Effector memory CD4-positive, alpha-beta T cell (primary cell): ENCODE measurements at regions not wholly inside any gene's neighbourhood (a gene's known extent, or its start where the extent isn't known, plus 50 kb on each side); places are given as distances from the start of the nearest gene placed in this dataset.
"Not testable (repeated sequence)": the region's sequence is repeated elsewhere in the genome, so short reads cannot be mapped to it uniquely, and the experiment has no call there.

ENCODE experiments used
- DNase-seq, 3 donors: peaks; one replicate each; pipeline ENCODE4 v3.0.0-alpha.2; 2020
- H3K27ac ChIP-seq: 2 replicates; pipeline ENCODE4 v1.7.0; 2013; ENCODE audit warnings: mild to moderate bottlenecking, low read length, moderate library complexity; ENCODE audit not compliant: insufficient read depth, poor library complexity, severe bottlenecking
- H3K27me3 ChIP-seq: replicated peaks from 2 replicates; pipeline ENCODE4 v1.7.0; 2013; ENCODE audit warnings: mild to moderate bottlenecking, low read length; ENCODE audit not compliant: insufficient read depth, control insufficient read depth, poor library complexity, severe bottlenecking
- H3K36me3 ChIP-seq: 2 replicates; pipeline ENCODE4 v1.7.0; 2013; ENCODE audit warnings: mild to moderate bottlenecking, low read length, moderate library complexity; ENCODE audit not compliant: control insufficient read depth, insufficient read depth
- H3K4me1 ChIP-seq: 2 replicates; pipeline ENCODE4 v1.7.0; 2013; ENCODE audit warnings: low read length, mild to moderate bottlenecking; ENCODE audit not compliant: control insufficient read depth, insufficient read depth, poor library complexity, severe bottlenecking
- H3K4me3 ChIP-seq: 2 replicates; pipeline ENCODE4 v1.7.0; 2013; ENCODE audit warnings: low read length, low read depth, mild to moderate bottlenecking; ENCODE audit not compliant: insufficient read depth, poor library complexity, severe bottlenecking
- H3K9me3 ChIP-seq: 2 replicates; pipeline ENCODE4 v1.7.0; 2013; ENCODE audit warnings: mild to moderate bottlenecking, low read length, moderate library complexity; ENCODE audit not compliant: control insufficient read depth

DNA sequence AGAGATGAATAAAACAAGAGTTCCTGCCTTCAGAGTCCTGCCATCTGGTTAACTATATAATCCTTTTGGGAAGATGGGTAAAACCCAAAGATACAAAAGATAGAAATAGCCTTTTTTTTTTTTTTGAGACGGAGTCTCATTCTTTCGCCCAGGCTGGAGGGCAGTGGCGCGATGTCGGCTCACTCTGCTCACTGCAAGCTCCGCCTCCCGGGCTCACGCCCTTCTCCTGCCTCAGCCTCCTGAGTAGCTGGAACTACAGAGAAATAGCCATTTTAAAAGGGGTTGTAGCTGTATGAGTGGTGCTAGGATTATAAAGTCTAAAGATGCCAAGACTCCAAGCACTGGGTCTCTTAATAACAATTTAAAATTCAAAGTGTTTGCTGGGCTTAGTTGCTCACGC, 97.2 kb downstream of the KDR start:
- Histone ChIP-seq H3K4me3 (no peak overlapping the region), H3K9me3 (no peaks in the 10 kb centered on the region), H3K27ac (no peak overlapping the region), H3K36me3 (no peaks in the 10 kb centered on the region), H3K27me3 (no peaks in the 10 kb centered on the region), H3K4me1 (no peaks in the 10 kb centered on the region)
- DNase-seq: no peak

DNA sequence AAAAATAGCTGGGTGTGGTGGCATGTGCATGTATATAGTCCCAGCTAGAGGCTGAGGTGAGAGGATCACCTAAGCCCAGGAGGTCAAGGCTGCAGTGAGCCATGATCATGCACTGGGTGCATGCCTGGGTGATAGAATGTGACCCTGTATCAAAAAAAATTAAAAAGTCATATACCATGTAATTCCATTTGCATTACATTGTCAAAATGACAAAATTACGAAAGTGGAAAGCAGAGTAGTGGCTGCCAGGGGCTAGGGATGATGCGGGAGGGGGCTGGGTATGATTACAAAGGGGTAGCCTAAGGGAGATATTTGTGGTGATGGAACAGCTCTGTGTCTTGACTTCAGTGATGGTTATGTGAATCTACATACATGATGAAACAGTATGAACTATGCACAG, 97.8 kb downstream of the KDR start:
- H3K9me3 ChIP-seq: no peaks in the 10 kb centered on the region
- no peaks in the 10 kb centered on the region for H3K36me3 ChIP-seq
- DNase-seq: no peak
- H3K27me3 ChIP-seq: no peaks in the 10 kb centered on the region
- H3K4me1 ChIP-seq: no peaks in the 10 kb centered on the region
- H3K4me3 ChIP-seq: no peak overlapping the region
- no peak overlapping the region for H3K27ac ChIP-seq

DNA sequence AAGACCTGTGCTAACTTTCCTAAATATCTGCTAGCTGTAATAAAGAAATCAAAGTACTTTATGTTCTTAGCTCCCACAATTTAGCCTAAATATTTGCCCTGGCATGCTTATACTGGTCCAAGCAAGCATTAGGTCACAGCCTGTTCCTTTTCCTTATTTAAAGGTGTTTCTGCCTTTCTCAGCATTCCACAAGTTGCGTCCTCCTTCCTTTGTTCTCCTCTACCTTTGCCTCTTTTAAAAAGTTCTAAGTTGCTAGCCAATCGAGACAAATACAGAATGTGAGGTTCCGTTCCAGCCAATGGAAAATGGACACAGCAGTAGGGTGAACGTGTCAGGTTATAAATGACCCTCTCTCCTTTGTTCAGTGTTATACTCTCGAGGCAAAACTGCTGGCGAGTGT, 99.9 kb downstream of the KDR start:
- not testable (repeated sequence) for DNase-seq, H3K27ac ChIP-seq, H3K4me1 ChIP-seq, H3K4me3 ChIP-seq, H3K9me3 ChIP-seq, H3K27me3 ChIP-seq, H3K36me3 ChIP-seq

DNA sequence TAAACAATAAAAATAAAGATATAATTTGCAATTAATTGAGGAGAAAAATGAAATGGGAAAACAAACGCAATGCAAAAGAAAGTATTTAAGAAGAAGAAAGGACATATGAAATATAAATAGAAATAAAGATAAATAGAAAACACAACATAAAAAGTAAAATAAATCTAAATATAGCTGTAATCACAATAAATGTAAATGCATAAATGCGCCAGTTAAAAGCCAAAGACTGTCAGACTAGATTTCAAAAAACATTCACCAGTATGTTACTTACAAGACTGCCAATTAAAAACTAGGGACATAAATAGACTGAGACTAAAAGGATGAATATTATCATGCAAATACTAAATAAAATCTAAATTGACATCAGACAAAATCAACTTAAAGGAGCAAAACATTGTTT, 102.4 kb downstream of the KDR start:
- Histone ChIP-seq H3K27me3 (no peaks in the 10 kb centered on the region), H3K36me3 (no peaks in the 10 kb centered on the region), H3K4me3 (no peak overlapping the region), H3K27ac (no peak overlapping the region), H3K4me1 (no peaks in the 10 kb centered on the region), H3K9me3 (no peaks in the 10 kb centered on the region)
- DNase-seq: no peak

DNA sequence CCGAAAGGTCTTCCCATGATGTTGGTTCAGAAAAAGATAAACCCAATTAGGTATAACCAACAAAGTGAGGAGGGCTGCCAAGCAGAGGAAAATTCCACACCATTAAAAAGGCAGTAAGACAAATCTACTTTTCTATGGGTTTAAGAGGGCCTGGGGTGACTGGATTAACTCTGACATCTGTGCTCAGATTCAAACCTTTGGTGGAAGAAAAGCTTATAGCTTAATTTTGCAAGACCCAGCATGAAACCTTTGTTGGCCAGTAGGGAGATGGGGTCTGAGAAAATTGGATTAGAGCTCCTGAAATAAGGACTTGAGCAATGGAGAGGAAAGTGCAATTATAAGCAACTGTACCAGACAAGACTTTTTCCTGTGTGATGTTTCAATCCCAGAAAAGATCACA, 104.2 kb downstream of the KDR start:
- no peak for DNase-seq
- Histone ChIP-seq H3K9me3 (no peaks in the 10 kb centered on the region), H3K27ac (no peak overlapping the region), H3K27me3 (no peaks in the 10 kb centered on the region), H3K4me3 (no peak overlapping the region), H3K4me1 (no peaks in the 10 kb centered on the region), H3K36me3 (no peaks in the 10 kb centered on the region)

DNA sequence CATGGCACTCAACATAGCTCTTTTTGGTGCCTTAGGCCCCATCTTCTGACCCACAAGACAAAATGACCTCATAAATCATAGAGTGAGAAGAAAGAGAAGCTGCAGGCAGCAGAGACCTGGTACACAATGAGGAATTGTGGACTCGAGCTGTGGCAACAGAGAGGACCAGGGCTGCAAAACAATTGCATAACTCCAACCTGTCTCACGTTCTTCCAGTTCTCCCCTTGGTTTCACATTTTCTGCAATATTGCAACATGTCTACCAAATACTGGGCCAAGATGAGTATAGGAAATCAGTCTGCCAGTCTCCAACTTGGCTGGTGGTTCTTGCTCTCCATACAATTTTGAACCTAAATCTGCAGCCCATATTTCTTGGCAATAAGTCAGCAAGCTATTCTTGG, 105.3 kb downstream of the KDR start:
- H3K9me3 ChIP-seq: no peaks in the 10 kb centered on the region
- H3K27ac ChIP-seq: no peak overlapping the region
- H3K4me3 ChIP-seq: no peak overlapping the region
- H3K4me1 ChIP-seq: no peaks in the 10 kb centered on the region
- no peak for DNase-seq
- H3K27me3 ChIP-seq: no peaks in the 10 kb centered on the region
- H3K36me3 ChIP-seq: no peaks in the 10 kb centered on the region

DNA sequence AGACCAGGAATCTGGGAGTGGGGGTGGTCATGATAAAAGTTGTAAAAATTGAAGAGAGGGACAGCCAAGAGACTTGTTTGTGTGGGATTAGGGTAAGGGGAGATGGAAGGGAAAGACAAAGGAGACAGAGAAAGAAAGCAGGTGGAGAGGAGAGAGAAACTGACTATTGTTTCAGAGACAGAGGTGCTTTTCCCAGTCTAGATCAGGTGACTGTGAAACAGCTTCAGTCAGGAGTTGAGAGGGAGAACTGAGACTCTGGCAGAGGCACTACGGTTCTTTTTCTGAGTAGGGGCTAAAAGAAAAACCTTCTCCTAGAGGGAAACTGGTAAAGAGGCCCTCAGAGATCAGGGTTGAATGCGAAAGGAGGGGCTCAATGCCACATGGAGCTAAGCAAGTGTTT, 106.4 kb downstream of the KDR start:
- no peak for DNase-seq
- Histone ChIP-seq H3K27me3 (no peaks in the 10 kb centered on the region), H3K27ac (no peak overlapping the region), H3K4me1 (no peaks in the 10 kb centered on the region), H3K4me3 (no peak overlapping the region), H3K9me3 (no peaks in the 10 kb centered on the region), H3K36me3 (no peaks in the 10 kb centered on the region)

DNA sequence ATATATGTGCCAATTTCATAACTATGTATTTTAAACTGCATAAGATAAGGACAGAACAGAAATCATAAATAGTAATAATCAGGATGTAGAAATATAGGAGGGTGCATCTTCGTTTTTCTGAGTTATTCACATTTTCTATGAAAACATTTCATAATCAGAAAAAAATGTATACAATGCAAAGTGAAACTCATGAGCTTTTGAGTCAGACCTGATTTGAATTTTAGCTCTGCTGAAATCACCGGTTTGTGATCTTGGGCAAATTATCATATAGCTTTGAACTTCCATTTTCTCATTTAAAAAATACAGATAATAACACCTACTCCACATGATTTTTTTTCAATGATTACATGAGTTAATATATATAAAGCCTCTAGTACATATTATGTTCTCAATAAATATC, 106.9 kb downstream of the KDR start:
- H3K36me3 ChIP-seq: no peaks in the 10 kb centered on the region
- no peaks in the 10 kb centered on the region for H3K4me1 ChIP-seq
- no peak overlapping the region for H3K4me3 ChIP-seq
- no peak overlapping the region for H3K27ac ChIP-seq
- no peaks in the 10 kb centered on the region for H3K9me3 ChIP-seq
- no peak for DNase-seq
- H3K27me3 ChIP-seq: no peaks in the 10 kb centered on the region

DNA sequence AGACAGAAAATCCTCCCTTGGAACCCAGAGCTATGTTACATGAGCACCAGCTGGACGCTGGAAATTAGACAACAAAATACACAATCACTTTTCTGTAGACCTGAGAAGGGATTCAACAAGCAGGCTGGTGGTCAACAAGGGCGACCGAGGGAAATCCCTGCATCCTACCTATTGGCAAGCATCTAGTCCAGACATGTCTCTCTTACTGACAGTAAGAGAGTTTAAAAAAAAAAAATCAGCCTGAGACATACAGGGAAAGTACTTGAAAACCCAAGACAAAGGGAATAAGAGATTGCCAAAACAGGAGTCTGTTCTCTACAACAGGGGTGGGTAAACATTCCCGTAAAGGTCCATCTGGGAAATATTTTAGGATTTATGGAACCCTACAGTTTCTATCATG, 108.0 kb downstream of the KDR start:
- Histone ChIP-seq H3K9me3 (no peaks in the 10 kb centered on the region), H3K36me3 (no peaks in the 10 kb centered on the region), H3K27me3 (no peaks in the 10 kb centered on the region), H3K4me1 (no peaks in the 10 kb centered on the region), H3K4me3 (no peak overlapping the region), H3K27ac (no peak overlapping the region)
- DNase-seq: no peak

DNA sequence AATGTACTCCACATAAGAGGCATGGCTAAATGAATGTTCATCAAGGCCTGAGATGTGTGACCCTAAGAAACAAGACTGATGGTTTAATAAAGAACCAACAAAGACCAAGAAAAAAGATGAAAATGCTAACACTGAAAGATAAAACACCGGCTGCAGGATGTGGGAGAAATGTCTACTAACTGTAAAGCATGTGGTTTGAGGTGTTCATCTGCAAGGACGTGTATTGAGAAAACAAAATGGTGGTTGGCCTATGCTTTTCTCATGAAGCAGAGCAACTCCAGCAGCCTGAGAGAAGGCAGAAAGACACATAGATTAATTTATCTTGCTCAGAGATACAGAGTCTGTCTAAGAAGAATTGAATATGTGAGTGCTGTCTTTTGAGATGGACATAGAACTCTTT, 109.3 kb downstream of the KDR start:
- Histone ChIP-seq H3K9me3 (no peaks in the 10 kb centered on the region), H3K27ac (no peak overlapping the region), H3K36me3 (no peaks in the 10 kb centered on the region), H3K4me1 (no peaks in the 10 kb centered on the region), H3K27me3 (no peaks in the 10 kb centered on the region), H3K4me3 (no peak overlapping the region)
- DNase-seq: no peak

DNA sequence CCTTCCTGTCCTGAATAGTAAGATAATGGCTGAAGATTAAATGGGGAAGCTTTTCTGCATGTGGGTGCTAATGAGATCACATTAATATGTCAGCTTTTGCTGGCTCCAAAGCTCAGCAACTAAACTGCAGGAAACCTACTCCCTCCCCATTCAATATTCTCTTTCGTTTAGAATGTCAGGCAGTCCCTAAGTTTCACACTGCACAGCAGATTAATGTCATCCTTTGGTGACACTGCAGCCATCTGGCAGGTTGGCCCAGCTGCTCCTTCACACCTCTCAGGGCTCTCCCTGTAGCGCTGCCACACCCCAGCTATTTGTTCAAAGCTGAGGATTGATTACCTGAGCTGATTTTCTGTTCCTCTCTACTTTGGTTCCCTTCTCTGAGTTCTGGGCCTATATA, 110.5 kb downstream of the KDR start:
- DNase-seq: no peak
- H3K27ac ChIP-seq: no peak overlapping the region
- no peaks in the 10 kb centered on the region for H3K36me3 ChIP-seq
- no peaks in the 10 kb centered on the region for H3K27me3 ChIP-seq
- H3K4me3 ChIP-seq: no peak overlapping the region
- H3K4me1 ChIP-seq: no peaks in the 10 kb centered on the region
- H3K9me3 ChIP-seq: no peaks in the 10 kb centered on the region
